ENCODE measurements at regions not wholly inside any gene's neighbourhood (a gene's known extent, or its start where the extent isn't known, plus 50 kb on each side); places are given as distances from the start of the nearest gene placed in this dataset.

DNA sequence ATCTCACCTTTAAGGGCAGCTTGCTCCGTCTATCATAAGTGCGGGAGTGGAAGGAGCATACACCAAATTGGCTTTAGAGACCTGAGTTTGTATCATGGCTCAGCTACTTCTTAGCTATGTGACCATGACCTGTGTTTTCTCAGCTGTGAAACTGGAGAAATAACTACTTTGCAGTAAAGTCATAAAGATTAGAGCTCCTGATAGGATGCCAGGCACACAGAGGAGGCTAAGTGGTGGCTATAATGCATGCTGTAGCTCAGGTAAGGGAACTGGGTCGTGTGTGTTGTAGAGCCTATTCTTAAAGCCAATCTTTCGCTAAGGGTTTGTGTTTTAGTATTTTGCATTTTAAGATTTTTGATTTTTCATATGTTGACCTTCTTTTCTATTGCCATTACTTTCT, 451.5 kb upstream of the MAN1A1 start:
- no peak overlapping the region for H3K27ac ChIP-seq
- DNase-seq = no peak
- H3K4me3 ChIP-seq = no peak overlapping the region
- H3K4me1 ChIP-seq = no peaks in the 10 kb centered on the region
- TF ChIP-seq, protein P1, sequence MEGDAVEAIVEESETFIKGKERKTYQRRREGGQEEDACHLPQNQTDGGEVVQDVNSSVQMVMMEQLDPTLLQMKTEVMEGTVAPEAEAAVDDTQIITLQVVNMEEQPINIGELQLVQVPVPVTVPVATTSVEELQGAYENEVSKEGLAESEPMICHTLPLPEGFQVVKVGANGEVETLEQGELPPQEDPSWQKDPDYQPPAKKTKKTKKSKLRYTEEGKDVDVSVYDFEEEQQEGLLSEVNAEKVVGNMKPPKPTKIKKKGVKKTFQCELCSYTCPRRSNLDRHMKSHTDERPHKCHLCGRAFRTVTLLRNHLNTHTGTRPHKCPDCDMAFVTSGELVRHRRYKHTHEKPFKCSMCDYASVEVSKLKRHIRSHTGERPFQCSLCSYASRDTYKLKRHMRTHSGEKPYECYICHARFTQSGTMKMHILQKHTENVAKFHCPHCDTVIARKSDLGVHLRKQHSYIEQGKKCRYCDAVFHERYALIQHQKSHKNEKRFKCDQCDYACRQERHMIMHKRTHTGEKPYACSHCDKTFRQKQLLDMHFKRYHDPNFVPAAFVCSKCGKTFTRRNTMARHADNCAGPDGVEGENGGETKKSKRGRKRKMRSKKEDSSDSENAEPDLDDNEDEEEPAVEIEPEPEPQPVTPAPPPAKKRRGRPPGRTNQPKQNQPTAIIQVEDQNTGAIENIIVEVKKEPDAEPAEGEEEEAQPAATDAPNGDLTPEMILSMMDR (IDR thresholded peaks at IDR 0.05 in 8 of 11, conservative IDR thresholded peaks at IDR 0.05 in 3 of 11) = no peak
- TF ChIP-seq POLR2A (IDR thresholded peaks at IDR 0.05) = no peak
- no peak for TF ChIP-seq POLR2AphosphoS5 (IDR thresholded peaks at IDR 0.05)
- no peaks in the 10 kb centered on the region for H3K9me3 ChIP-seq
- no peaks in the 10 kb centered on the region for H3K27me3 ChIP-seq (replicated peaks in 1 of 7)
- WGBS, 5 donors = 78 to 84% (median 83%) methylated on average over 4 of the region's 4 CpGs
- no peaks in the 10 kb centered on the region for H3K36me3 ChIP-seq
- intact Hi-C loops (cut with DNase I; ENCODE audit: low total_unique reads) = no loop called here

DNA sequence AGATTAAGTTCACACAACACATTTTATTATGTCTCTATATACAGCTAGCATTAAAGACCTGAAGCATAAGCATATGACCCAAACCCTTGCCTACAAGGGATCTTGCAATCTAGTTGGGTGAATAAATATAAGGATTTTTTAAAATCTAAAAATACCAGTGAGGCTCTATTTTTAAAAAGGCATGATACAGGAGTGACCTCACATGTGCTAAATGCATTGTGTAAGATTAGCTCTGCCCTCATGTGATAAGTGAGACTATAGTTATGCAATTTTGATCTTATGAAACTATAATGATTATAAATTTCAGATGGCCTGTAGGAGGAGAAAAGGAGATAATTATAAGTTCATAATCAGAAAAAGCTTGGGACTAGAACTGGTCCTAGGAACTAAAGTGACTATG, 451.0 kb upstream of the MAN1A1 start:
- no peak overlapping the region for H3K27ac ChIP-seq
- H3K4me3 ChIP-seq = no peak overlapping the region
- H3K36me3 ChIP-seq = no peaks in the 10 kb centered on the region
- no peaks in the 10 kb centered on the region for H3K4me1 ChIP-seq
- no peaks in the 10 kb centered on the region for H3K9me3 ChIP-seq
- H3K27me3 ChIP-seq (replicated peaks in 1 of 7) = no peaks in the 10 kb centered on the region
- TF ChIP-seq POLR2AphosphoS5 (IDR thresholded peaks at IDR 0.05) (no peak), POLR2A (IDR thresholded peaks at IDR 0.05) (no peak)
- TF ChIP-seq, protein P1 (IDR thresholded peaks at IDR 0.05 in 8 of 11, conservative IDR thresholded peaks at IDR 0.05 in 3 of 11) = no peak
- intact Hi-C loops (cut with DNase I; ENCODE audit: low total_unique reads) = no loop called here
- DNase-seq = no peak

DNA sequence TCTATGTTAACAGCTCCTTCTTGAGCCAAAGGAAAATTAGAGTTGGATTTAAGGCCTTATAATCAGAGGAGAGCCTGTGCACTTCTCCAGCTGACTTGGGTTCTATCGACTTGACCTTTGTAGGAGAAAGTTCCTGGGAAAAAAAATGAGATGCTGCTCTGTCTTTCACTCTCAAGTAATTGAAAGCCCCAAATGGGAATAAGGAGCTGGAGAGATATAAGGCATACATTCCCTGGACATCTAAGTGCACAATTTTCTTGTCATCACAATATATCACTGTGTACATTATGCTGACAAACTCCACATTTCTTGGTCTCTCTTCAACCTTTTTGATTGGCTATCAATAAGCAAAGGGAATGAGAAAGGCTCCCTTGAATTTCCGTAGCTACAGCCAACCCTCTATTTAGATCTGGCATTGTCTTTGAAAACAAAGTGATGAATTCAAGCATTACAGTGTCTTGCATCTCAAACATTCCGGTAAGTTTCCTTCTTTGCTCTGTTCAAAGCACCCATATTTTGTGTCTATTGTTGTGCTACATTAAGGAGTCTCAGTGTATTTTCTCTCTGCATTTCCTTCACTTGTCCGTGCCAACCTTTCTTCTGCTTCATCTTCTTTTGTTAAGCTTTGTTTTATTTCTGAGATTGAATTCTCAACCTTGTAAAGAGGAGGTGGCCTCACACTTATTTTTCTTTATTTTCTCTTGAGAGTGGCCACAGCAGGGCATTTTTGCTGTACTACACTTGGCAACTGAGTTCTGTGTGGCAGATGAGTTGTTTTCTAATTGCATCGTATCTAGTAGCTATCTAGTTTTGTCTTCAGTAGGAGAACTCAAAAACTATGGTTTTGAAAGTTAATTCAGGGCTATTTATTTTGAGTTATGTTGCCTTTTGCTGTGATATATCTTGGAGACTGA, 450.3 kb upstream of the MAN1A1 start:
- 79 to 89% (median 82%) methylated on average over 5 of the region's 5 CpGs for WGBS, 5 donors
- no peak overlapping the region for H3K4me3 ChIP-seq
- no peaks in the 10 kb centered on the region for H3K9me3 ChIP-seq
- no peak for TF ChIP-seq POLR2A (IDR thresholded peaks at IDR 0.05)
- TF ChIP-seq, protein P1 (IDR thresholded peaks at IDR 0.05 in 8 of 11, conservative IDR thresholded peaks at IDR 0.05 in 3 of 11) = no peak
- TF ChIP-seq POLR2AphosphoS5 (IDR thresholded peaks at IDR 0.05) = no peak
- H3K36me3 ChIP-seq = no peaks in the 10 kb centered on the region
- intact Hi-C loops (cut with DNase I; ENCODE audit: low total_unique reads) = no loop called here
- no peaks in the 10 kb centered on the region for H3K4me1 ChIP-seq
- no peak for DNase-seq
- H3K27me3 ChIP-seq (replicated peaks in 1 of 7) = no peaks in the 10 kb centered on the region
- H3K27ac ChIP-seq = no peak overlapping the region

DNA sequence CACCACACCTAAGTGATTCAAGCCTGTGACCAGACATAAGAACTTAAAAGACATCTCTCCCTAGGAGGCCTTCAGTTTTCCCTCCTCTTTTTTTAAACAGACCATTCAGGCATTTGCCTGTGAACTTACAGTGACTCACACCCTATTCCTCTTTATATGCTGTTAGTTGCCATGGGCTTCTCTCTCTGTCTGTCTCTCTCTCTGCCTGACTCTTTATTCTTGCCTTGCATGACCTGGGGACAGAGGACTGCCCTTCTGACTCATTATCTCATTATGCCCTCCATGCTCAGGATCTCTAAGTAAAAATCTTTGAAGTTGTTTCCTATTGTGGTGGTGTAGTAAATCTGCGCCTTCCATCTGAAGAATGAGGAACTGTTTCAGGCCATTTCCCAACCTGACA, 442.2 kb upstream of the MAN1A1 start:
- intact Hi-C loops (cut with DNase I; ENCODE audit: low total_unique reads) = no loop called here
- Histone ChIP-seq H3K4me1 (no peaks in the 10 kb centered on the region), H3K27ac (no peak overlapping the region), H3K27me3 (replicated peaks in 1 of 7) (no peaks in the 10 kb centered on the region), H3K36me3 (no peaks in the 10 kb centered on the region), H3K4me3 (no peak overlapping the region), H3K9me3 (no peaks in the 10 kb centered on the region)
- TF ChIP-seq POLR2AphosphoS5 (IDR thresholded peaks at IDR 0.05) (no peak), POLR2A (IDR thresholded peaks at IDR 0.05) (no peak)
- TF ChIP-seq, protein P1 (IDR thresholded peaks at IDR 0.05 in 8 of 11, conservative IDR thresholded peaks at IDR 0.05 in 3 of 11) = no peak
- DNase-seq = no peak
- 84 to 97% (median 90%) methylated on average over 1 of the region's 1 CpG for WGBS, 5 donors

Measured in spleen (tissue), 11 donors.